ENCODE measurements at regions not wholly inside any gene's neighbourhood (a gene's known extent, or its start where the extent isn't known, plus 50 kb on each side); places are given as distances from the start of the nearest gene placed in this dataset.

DNA sequence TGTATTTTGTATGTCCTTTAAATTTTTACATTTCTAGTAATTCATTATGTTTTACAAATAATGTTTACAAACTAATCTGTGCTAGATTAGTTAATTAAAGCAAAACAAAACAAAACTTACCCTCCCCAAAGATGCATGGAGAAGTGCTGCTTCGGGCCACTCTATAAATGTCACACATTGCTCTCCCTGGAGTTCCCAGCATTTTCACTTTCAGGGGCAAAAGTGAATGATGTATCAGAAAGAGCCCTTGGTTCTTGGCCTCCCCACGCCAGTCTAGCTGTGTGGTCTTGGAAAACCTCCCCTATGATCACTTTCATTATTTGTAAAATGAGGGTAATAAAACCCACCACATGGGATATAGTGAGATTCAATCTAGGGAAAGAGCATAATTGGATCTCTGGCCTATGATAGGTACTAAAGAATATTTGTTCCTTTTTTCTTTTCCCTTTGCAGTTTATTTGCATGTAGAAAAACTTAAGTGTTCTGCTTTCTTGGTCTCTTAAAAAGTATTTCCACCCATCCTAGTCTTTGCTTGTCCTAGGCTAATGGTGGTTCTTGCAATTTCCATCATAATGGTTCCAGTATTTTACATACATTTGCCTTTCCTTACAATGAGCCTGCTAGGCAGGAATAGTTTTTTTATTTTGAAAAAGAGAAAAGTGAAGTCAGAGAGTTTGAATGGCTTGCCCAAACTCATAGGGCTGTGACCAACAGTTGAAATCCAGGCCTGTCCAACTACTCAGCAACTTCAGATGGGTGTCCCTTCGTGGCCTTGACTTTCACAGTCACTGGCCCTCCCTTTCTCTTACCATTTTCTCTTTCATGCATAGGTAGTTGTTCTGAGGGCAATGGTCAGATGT is 184.5 kb upstream of the KLF4 start:
- TF ChIP-seq, protein P1, sequence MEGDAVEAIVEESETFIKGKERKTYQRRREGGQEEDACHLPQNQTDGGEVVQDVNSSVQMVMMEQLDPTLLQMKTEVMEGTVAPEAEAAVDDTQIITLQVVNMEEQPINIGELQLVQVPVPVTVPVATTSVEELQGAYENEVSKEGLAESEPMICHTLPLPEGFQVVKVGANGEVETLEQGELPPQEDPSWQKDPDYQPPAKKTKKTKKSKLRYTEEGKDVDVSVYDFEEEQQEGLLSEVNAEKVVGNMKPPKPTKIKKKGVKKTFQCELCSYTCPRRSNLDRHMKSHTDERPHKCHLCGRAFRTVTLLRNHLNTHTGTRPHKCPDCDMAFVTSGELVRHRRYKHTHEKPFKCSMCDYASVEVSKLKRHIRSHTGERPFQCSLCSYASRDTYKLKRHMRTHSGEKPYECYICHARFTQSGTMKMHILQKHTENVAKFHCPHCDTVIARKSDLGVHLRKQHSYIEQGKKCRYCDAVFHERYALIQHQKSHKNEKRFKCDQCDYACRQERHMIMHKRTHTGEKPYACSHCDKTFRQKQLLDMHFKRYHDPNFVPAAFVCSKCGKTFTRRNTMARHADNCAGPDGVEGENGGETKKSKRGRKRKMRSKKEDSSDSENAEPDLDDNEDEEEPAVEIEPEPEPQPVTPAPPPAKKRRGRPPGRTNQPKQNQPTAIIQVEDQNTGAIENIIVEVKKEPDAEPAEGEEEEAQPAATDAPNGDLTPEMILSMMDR (optimal IDR thresholded peaks at IDR 0.05 in 1 of 3, IDR thresholded peaks at IDR 0.05 in 1 of 3, conservative IDR thresholded peaks at IDR 0.05 in 1 of 3; ENCODE audit: extremely low read depth in 1 of 3, insufficient read depth in 2 of 3, low read length in 3 of 3) = no peak
- no peak for TF ChIP-seq EZH2 (IDR thresholded peaks at IDR 0.05; ENCODE audit: low read length)

All from keratinocyte (primary cell).